ENCODE measurements at regions not wholly inside any gene's neighbourhood (a gene's known extent, or its start where the extent isn't known, plus 50 kb on each side); places are given as distances from the start of the nearest gene placed in this dataset.

DNA sequence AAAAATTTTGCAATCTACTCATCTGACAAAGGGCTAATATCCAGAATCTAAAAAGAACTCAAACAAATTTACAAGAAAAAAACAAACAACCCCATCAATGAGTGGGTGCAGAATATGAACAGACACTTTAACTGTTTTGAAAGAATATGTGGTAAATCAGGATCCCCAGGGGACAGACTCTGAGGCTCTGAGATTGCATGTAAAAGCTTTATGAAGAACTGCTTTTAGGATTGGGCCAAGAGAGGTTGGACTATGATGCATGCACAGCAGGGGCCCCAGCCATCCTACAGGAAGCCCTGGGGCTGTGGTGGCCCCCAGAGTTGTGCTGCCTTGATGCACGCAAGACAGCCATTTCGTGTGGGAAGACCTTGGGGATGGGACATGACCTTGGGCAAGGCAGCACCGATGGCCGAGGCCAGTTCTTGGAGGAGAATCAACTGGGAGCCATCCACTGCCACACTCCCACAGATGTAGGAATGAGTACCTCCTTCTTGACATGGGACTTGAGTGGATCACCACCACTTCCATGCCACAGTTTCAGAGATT, 298.1 kb upstream of the THBS1 start:
- TF ChIP-seq, protein P1, sequence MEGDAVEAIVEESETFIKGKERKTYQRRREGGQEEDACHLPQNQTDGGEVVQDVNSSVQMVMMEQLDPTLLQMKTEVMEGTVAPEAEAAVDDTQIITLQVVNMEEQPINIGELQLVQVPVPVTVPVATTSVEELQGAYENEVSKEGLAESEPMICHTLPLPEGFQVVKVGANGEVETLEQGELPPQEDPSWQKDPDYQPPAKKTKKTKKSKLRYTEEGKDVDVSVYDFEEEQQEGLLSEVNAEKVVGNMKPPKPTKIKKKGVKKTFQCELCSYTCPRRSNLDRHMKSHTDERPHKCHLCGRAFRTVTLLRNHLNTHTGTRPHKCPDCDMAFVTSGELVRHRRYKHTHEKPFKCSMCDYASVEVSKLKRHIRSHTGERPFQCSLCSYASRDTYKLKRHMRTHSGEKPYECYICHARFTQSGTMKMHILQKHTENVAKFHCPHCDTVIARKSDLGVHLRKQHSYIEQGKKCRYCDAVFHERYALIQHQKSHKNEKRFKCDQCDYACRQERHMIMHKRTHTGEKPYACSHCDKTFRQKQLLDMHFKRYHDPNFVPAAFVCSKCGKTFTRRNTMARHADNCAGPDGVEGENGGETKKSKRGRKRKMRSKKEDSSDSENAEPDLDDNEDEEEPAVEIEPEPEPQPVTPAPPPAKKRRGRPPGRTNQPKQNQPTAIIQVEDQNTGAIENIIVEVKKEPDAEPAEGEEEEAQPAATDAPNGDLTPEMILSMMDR (IDR thresholded peaks at IDR 0.05), result no peak

DNA sequence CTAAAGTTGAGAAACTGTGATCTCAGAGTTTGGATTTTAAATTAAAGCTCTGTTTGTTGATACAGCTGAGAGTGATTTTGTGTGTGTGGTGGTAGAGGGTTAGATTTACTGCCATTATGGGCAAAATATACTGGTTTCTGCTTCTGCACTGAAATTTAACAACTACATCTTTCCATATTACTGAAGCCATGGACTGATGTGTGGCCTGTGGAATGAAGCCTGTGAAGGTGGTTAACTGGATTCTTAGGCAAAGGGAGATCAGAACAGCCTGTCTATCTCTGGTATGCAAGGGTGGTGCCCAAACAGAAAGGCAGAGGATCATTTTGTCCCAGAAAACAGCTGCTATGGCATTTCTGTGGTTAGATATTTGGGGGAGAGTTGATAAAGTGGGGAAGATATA, 297.3 kb upstream of the THBS1 start:
- TF ChIP-seq, protein P1 (IDR thresholded peaks at IDR 0.05), result no peak

DNA sequence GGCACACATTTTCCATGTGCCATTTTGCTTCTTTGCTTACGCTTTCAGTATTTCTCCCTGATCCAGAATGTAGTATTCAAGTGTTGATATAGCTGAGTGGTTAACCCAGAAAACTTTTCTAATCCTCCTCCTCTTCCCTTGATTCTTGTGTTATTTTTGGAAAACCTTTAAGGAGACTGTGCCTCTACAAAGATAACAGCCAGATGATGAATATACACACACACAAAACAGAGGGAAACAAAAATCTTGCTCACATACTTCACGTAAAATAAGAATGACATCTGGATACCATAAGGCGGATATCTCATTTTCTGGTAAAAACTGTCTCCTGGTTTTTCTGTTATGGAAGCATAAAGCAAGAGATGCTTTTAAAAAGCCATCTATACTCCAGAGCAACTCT, 295.8 kb upstream of the THBS1 start:
- TF ChIP-seq, protein P1 (IDR thresholded peaks at IDR 0.05), result no peak

DNA sequence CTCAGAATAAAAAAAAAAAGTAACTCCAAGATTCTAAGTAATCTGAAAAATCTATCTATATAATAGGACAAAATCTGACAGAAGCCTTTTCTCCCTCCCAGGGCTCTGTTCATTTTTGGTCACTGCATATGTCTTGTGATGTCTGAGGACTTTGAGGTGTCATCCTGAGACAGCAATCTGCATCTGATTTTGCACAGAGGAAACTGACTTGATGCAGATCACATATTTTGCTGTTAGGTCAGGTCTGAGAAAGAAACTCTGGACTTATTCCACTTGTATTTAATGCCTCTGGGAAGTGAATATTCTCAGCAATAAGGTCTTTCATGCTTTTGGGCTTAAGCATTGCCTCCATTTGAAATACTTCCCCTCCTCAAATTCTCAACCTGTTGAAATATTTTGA, 295.2 kb upstream of the THBS1 start:
- TF ChIP-seq, protein P1 (IDR thresholded peaks at IDR 0.05), result no peak

DNA sequence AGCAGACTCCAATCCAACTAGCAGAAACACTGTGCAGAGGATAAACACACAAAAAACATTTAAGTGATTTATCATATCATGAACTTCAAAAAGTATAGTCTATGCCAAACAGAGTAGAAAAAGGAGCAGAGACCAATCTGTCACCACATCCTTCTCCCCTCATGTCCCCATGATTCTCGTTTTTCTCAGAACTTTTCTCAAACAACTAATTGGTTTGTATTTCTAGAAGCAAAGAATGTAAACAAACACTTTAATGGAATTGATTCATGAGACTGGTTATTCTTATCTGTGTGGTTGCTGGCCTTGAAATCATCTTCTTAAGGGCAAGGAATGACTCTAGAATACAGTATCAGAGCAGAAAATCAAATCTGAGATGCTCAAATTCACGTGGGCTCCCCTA, 294.2 kb upstream of the THBS1 start:
- TF ChIP-seq, protein P1 (IDR thresholded peaks at IDR 0.05), result no peak

DNA sequence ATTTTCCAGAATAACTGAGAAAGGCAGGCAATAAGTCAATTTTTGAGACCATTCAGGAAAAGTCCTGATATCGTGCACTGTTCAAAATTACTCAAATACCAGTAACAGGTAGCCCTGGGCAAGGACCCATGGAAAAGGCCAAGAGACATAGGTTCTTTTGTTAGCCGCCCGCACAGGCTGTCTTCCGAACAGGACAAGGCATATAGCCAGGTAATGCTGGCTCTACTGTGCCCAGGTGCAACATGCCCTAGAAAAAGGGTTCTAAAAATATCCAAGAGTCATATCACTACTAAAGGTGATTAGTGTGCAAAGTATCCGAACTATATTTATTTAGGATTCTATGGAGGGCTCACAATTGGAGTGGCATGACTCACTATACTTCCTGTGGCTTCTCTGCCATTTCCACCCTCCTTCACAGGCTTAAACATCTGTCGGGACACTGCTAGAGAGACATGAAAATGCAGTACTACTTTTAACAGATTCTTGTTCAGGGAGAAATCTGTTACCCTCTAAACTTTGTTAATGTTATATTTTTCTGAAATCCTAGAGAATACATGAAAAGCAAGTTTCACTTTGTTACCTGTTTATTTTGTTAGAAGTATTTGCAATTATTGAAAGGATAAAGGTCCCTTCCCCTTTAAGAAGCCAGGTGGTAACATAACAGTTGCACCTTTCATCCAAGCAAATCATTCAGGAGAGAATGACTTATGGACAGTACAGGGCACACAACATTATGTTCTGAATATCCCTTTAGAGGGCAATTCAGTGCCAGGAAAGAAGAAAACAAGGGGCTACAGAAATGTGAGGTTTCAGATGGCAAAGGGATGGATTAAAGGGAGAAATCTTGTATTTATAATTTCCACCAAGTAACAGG, 293.3 kb upstream of the THBS1 start:
- TF ChIP-seq, protein P1 (IDR thresholded peaks at IDR 0.05), result no peak

DNA sequence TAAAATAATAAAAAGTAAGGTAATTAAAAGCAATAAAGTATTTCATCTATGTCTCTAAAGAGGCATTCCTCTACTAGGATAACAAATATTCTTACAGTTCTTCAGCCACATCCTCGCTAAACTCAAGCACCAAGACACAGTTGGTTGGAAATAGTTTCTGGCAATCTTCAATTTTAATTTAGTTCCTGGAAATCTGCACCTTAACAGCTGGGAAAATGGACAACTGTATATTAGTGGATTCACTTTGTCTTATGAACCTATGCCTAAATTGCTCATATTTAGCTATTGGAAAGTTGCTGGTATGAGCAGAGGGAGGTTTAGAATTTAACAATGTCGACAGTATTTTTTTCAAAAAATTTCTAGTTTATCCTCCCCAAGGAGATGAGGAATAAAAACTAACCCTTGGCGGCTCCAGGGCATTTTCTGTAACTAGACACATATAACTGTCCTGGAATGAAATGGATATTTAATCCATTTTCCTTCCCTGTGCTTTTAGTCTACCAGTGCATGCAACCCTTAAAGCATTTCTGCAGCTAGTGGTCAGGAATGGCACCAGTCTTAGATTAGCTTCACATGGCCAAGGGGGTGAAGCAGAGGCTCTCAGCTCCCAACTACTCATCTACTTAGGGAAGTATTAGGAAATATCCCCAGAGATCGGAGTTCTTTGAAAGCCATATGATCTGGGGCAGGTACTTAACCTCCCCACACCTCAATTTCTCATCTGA, 290.0 kb upstream of the THBS1 start:
- TF ChIP-seq, protein P1 (IDR thresholded peaks at IDR 0.05), result no peak

Measured in LNCAP (cell line).